HG03139 (cell line): ENCODE measurements at regions not wholly inside any gene's neighbourhood (a gene's known extent, or its start where the extent isn't known, plus 50 kb on each side); places are given as distances from the start of the nearest gene placed in this dataset.

Source experiments
- ATAC-seq: cut with Tn5 transposase; IDR thresholded peaks from one replicate; pipeline ENCODE4 v1.9.1; 2021; ENCODE audit not compliant: unreplicated experiment

GRCh38 chr15:95829062-95829461 is 501.4 kb upstream of the NR2F2 start:
- no peak for ATAC-seq

GRCh38 chr15:95830281-95830680 is 500.2 kb upstream of the NR2F2 start:
- no peak for ATAC-seq

GRCh38 chr15:95832668-95833067 is 497.8 kb upstream of the NR2F2 start:
- ATAC-seq, result no peak

- no peak for ATAC-seq
These were observed 496.3 kb upstream of the NR2F2 start for GRCh38 chr15:95834028-95834804.

GRCh38 chr15:95836536-95836935 is 494.0 kb upstream of the NR2F2 start:
- ATAC-seq, result no peak

- ATAC-seq, result no peak
These were observed 493.0 kb upstream of the NR2F2 start for GRCh38 chr15:95837341-95838004.

- ATAC-seq, result peak; percentile 66
These were observed 491.1 kb upstream of the NR2F2 start for GRCh38 chr15:95839367-95839782.

GRCh38 chr15:95840004-95840403 is 490.5 kb upstream of the NR2F2 start:
- ATAC-seq, result no peak

- ATAC-seq, result no peak
These were observed 489.6 kb upstream of the NR2F2 start for GRCh38 chr15:95840855-95841254.

GRCh38 chr15:95842576-95842975 is 487.9 kb upstream of the NR2F2 start:
- no peak for ATAC-seq

GRCh38 chr15:95843241-95843910 is 487.1 kb upstream of the NR2F2 start:
- no peak for ATAC-seq

- no peak for ATAC-seq
These were observed 484.5 kb upstream of the NR2F2 start for GRCh38 chr15:95845862-95846515.

- no peak for ATAC-seq
These were observed 482.4 kb upstream of the NR2F2 start for GRCh38 chr15:95848126-95848525.

- ATAC-seq, result no peak
These were observed 479.7 kb upstream of the NR2F2 start for GRCh38 chr15:95850837-95851236.

GRCh38 chr15:95853350-95853749 is 477.1 kb upstream of the NR2F2 start:
- no peak for ATAC-seq

- ATAC-seq, result no peak
These were observed 473.3 kb upstream of the NR2F2 start for GRCh38 chr15:95857124-95857757.

GRCh38 chr15:95857758-95858157 is 472.7 kb upstream of the NR2F2 start:
- no peak for ATAC-seq

GRCh38 chr15:95860406-95860805 is 470.1 kb upstream of the NR2F2 start:
- no peak for ATAC-seq

GRCh38 chr15:95864467-95864886 is 466.0 kb upstream of the NR2F2 start:
- peak; percentile 58 for ATAC-seq

- ATAC-seq, result no peak
These were observed 465.2 kb upstream of the NR2F2 start for GRCh38 chr15:95865330-95865739.
